ENCODE measurements at regions not wholly inside any gene's neighbourhood (a gene's known extent, or its start where the extent isn't known, plus 50 kb on each side); places are given as distances from the start of the nearest gene placed in this dataset.

GRCh38 chr15:79167776-79168175, 77.2 kb upstream of the RASGRF1 start:
- H3K9ac ChIP-seq (ENCODE audit: low read length in 3 of 3) = no peak overlapping the region
- FAIRE-seq = no peak
- TF ChIP-seq, protein P1, sequence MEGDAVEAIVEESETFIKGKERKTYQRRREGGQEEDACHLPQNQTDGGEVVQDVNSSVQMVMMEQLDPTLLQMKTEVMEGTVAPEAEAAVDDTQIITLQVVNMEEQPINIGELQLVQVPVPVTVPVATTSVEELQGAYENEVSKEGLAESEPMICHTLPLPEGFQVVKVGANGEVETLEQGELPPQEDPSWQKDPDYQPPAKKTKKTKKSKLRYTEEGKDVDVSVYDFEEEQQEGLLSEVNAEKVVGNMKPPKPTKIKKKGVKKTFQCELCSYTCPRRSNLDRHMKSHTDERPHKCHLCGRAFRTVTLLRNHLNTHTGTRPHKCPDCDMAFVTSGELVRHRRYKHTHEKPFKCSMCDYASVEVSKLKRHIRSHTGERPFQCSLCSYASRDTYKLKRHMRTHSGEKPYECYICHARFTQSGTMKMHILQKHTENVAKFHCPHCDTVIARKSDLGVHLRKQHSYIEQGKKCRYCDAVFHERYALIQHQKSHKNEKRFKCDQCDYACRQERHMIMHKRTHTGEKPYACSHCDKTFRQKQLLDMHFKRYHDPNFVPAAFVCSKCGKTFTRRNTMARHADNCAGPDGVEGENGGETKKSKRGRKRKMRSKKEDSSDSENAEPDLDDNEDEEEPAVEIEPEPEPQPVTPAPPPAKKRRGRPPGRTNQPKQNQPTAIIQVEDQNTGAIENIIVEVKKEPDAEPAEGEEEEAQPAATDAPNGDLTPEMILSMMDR (IDR thresholded peaks at IDR 0.05; ENCODE audit: borderline replicate concordance, extremely low read depth, insufficient read depth) = no peak
- H3K9me3 ChIP-seq (ENCODE audit: control insufficient read depth in 2 of 3, insufficient read depth in 1 of 3, low read length in 3 of 3) = no peaks in the 10 kb centered on the region
- peaks cover 0 to 5% (median 0%) of the 10 kb centered on the region in 3 donors for H3K4me1 ChIP-seq (ENCODE audit: control insufficient read depth in 2 of 3, insufficient read depth in 2 of 3, low read depth in 1 of 3, low read length in 3 of 3)
- no peak overlapping the region for H3K27ac ChIP-seq (ENCODE audit: low read depth in 2 of 2, low read length in 2 of 2)
- no peaks in the 10 kb centered on the region for H3K36me3 ChIP-seq (ENCODE audit: control insufficient read depth in 2 of 3, insufficient read depth in 3 of 3, low read length in 3 of 3)
- no peak overlapping the region for H3K4me3 ChIP-seq (ENCODE audit: low read length in 3 of 3)
- H3K27me3 ChIP-seq (ENCODE audit: control insufficient read depth, insufficient read depth, low read length) = no peaks in the 10 kb centered on the region
- no peak for DNase-seq
- intact Hi-C loops (cut with DNase I) = no loop called here

GRCh38 chr15:79166311-79166955, 75.9 kb upstream of the RASGRF1 start:
- Histone ChIP-seq H3K27ac (ENCODE audit: low read depth in 2 of 2, low read length in 2 of 2) (no peak overlapping the region), H3K9ac (ENCODE audit: low read length in 3 of 3) (no peak overlapping the region), H3K27me3 (ENCODE audit: control insufficient read depth, insufficient read depth, low read length) (no peaks in the 10 kb centered on the region), H3K4me1 (ENCODE audit: control insufficient read depth in 2 of 3, insufficient read depth in 2 of 3, low read depth in 1 of 3, low read length in 3 of 3) (no peaks in the 10 kb centered on the region), H3K4me3 (ENCODE audit: low read length in 3 of 3) (no peak overlapping the region), H3K36me3 (ENCODE audit: control insufficient read depth in 2 of 3, insufficient read depth in 3 of 3, low read length in 3 of 3) (no peaks in the 10 kb centered on the region), H3K9me3 (ENCODE audit: control insufficient read depth in 2 of 3, insufficient read depth in 1 of 3, low read length in 3 of 3) (no peaks in the 10 kb centered on the region)
- DNase-seq = no peak
- FAIRE-seq = no peak
- TF ChIP-seq, protein P1 (IDR thresholded peaks at IDR 0.05; ENCODE audit: borderline replicate concordance, extremely low read depth, insufficient read depth) = no peak
- intact Hi-C loops (cut with DNase I) = no loop called here

GRCh38 chr15:79164465-79164864, 73.9 kb upstream of the RASGRF1 start:
- TF ChIP-seq, protein P1 (IDR thresholded peaks at IDR 0.05; ENCODE audit: borderline replicate concordance, extremely low read depth, insufficient read depth) = no peak

GRCh38 chr15:79164043-79164442, 73.5 kb upstream of the RASGRF1 start:
- Histone ChIP-seq H3K36me3 (ENCODE audit: control insufficient read depth in 2 of 3, insufficient read depth in 3 of 3, low read length in 3 of 3) (no peaks in the 10 kb centered on the region), H3K9me3 (ENCODE audit: control insufficient read depth in 2 of 3, insufficient read depth in 1 of 3, low read length in 3 of 3) (no peaks in the 10 kb centered on the region), H3K4me3 (ENCODE audit: low read length in 3 of 3) (no peak overlapping the region), H3K27ac (ENCODE audit: low read depth in 2 of 2, low read length in 2 of 2) (no peak overlapping the region), H3K9ac (ENCODE audit: low read length in 3 of 3) (no peak overlapping the region), H3K27me3 (ENCODE audit: control insufficient read depth, insufficient read depth, low read length) (no peaks in the 10 kb centered on the region), H3K4me1 (ENCODE audit: control insufficient read depth in 2 of 3, insufficient read depth in 2 of 3, low read depth in 1 of 3, low read length in 3 of 3) (no peaks in the 10 kb centered on the region)
- FAIRE-seq (no peak), DNase-seq (no peak)
- TF ChIP-seq, protein P1 (IDR thresholded peaks at IDR 0.05; ENCODE audit: borderline replicate concordance, extremely low read depth, insufficient read depth) = no peak
- intact Hi-C loops (cut with DNase I) = no loop called here

More at GRCh38 chr15:79164465-79164864, 73.9 kb upstream of the RASGRF1 start:
- Histone ChIP-seq H3K27me3 (ENCODE audit: control insufficient read depth, insufficient read depth, low read length) (no peaks in the 10 kb centered on the region), H3K36me3 (ENCODE audit: control insufficient read depth in 2 of 3, insufficient read depth in 3 of 3, low read length in 3 of 3) (no peaks in the 10 kb centered on the region), H3K9ac (ENCODE audit: low read length in 3 of 3) (no peak overlapping the region), H3K27ac (ENCODE audit: low read depth in 2 of 2, low read length in 2 of 2) (no peak overlapping the region), H3K4me3 (ENCODE audit: low read length in 3 of 3) (no peak overlapping the region), H3K9me3 (ENCODE audit: control insufficient read depth in 2 of 3, insufficient read depth in 1 of 3, low read length in 3 of 3) (no peaks in the 10 kb centered on the region), H3K4me1 (ENCODE audit: control insufficient read depth in 2 of 3, insufficient read depth in 2 of 3, low read depth in 1 of 3, low read length in 3 of 3) (no peaks in the 10 kb centered on the region)
- intact Hi-C loops (cut with DNase I) = no loop called here
- FAIRE-seq = no peak
- DNase-seq = no peak
